ENCODE measurements at regions not wholly inside any gene's neighbourhood (a gene's known extent, or its start where the extent isn't known, plus 50 kb on each side); places are given as distances from the start of the nearest gene placed in this dataset.

GRCh38 chr11:81673001-81673400 lies 1060.7 kb downstream of the FAM181B start:
- no peak for DNase-seq (ENCODE audit: extremely low read depth, low read depth)
- no peak for TF ChIP-seq CTCF (IDR thresholded peaks at IDR 0.05; ENCODE audit: low read depth, low read length)

- no peak for DNase-seq (ENCODE audit: extremely low read depth, low read depth)
- no peak for TF ChIP-seq CTCF (IDR thresholded peaks at IDR 0.05; ENCODE audit: low read depth, low read length)
Observed at GRCh38 chr11:81669935-81670543, 1063.6 kb downstream of the FAM181B start.

GRCh38 chr11:81658722-81659121 lies 1074.9 kb downstream of the FAM181B start:
- DNase-seq (ENCODE audit: extremely low read depth, low read depth): no peak
- TF ChIP-seq CTCF (IDR thresholded peaks at IDR 0.05; ENCODE audit: low read depth, low read length): peak; percentile 15

GRCh38 chr11:81655351-81655750 lies 1078.3 kb downstream of the FAM181B start:
- no peak for DNase-seq (ENCODE audit: extremely low read depth, low read depth)
- TF ChIP-seq CTCF (IDR thresholded peaks at IDR 0.05; ENCODE audit: low read depth, low read length): no peak

- TF ChIP-seq CTCF (IDR thresholded peaks at IDR 0.05; ENCODE audit: low read depth, low read length): no peak
- no peak for DNase-seq (ENCODE audit: extremely low read depth, low read depth)
Observed at GRCh38 chr11:81647374-81647773, 1086.3 kb downstream of the FAM181B start.

GRCh38 chr11:81644239-81644840 lies 1089.3 kb downstream of the FAM181B start:
- TF ChIP-seq CTCF (IDR thresholded peaks at IDR 0.05; ENCODE audit: low read depth, low read length): peak; percentile 33
- no peak for DNase-seq (ENCODE audit: extremely low read depth, low read depth)

- no peak for DNase-seq (ENCODE audit: extremely low read depth, low read depth)
- no peak for TF ChIP-seq CTCF (IDR thresholded peaks at IDR 0.05; ENCODE audit: low read depth, low read length)
Observed at GRCh38 chr11:81634483-81634882, 1099.2 kb downstream of the FAM181B start.

All from AG09319 (cell line).